Endothelial cell of umbilical vein (primary cell): ENCODE measurements at regions not wholly inside any gene's neighbourhood (a gene's known extent, or its start where the extent isn't known, plus 50 kb on each side); places are given as distances from the start of the nearest gene placed in this dataset.

ENCODE experiments used
- BruUV-seq: library from RNA; stranded (reverse); fragments of 400-500 nt; replicated peaks from 2 replicates; lab custom pipeline; 2021; lab: Mats Ljungman, UMichigan
- CTCF ChIA-PET: fragments of 300-600, 350-600 bp; sonication (Branson Sonifier 250); formaldehyde crosslinking; loops from one replicate; lab custom pipeline; 2021; ENCODE audit warnings: antibody characterized with exemption, inconsistent platforms; lab: Charles Lee
- POLR2A ChIA-PET: fragments of 300-600, 350-600 bp; sonication (Branson Sonifier 250); formaldehyde crosslinking; loops from one replicate; lab custom pipeline; 2021; ENCODE audit warnings: antibody characterized with exemption, inconsistent platforms; lab: Charles Lee
- DNase-seq: peaks from one replicate; pipeline ENCODE4 v3.0.0-alpha.2; 2011; ENCODE audit warnings: low read depth, low spot score
- FAIRE-seq: peaks from 2 replicates; lab custom pipeline; 2011; peaks lifted over from hg19 to GRCh38; lab: Jason Lieb, UNC
- H2AFZ ChIP-seq: 2 replicates; pipeline ENCODE4 v1.6.0; 2012; ENCODE audit warnings: low read depth, low read length, control low read depth, inconsistent platforms
- H3K27ac ChIP-seq: 2 replicates; pipeline ENCODE4 v1.5.1; 2011; ENCODE audit warnings: low read depth, mild to moderate bottlenecking, control low read depth, low read length, moderate library complexity; ENCODE audit not compliant: insufficient read depth
- H3K27me3 ChIP-seq, 2 experiments: 2 replicates each; pipeline versions ENCODE4 v1.6.0 to v1.6.1; 2011; ENCODE audit warnings: low read length in 2 of 2, mixed read lengths in 1 of 2; ENCODE audit not compliant: control insufficient read depth in 2 of 2, insufficient read depth in 2 of 2
- H3K36me3 ChIP-seq, 2 experiments: 2 replicates in 1 of 2; 3 replicates in 1 of 2; pipeline ENCODE4 v1.5.1; 2011; ENCODE audit warnings: low read length in 2 of 2, mild to moderate bottlenecking in 1 of 2, moderate library complexity in 1 of 2; ENCODE audit not compliant: control insufficient read depth in 2 of 2, insufficient read depth in 2 of 2; ENCODE audit errors: extremely low read depth in 1 of 2
- H3K4me1 ChIP-seq: 3 replicates; pipeline ENCODE4 v1.5.1; 2011; ENCODE audit warnings: mild to moderate bottlenecking, low read length; ENCODE audit not compliant: control insufficient read depth, insufficient read depth; ENCODE audit errors: extremely low read depth
- H3K4me2 ChIP-seq: 2 replicates; pipeline ENCODE4 v1.6.1; 2011; ENCODE audit warnings: low read length, control low read depth, mixed read lengths; ENCODE audit not compliant: insufficient read depth
- H3K4me3 ChIP-seq, 3 experiments: fragments of 200-600 bp in 1 of 3; sonication (generic), shearing (Covaris generic) in 1 of 3; replicated peaks in 1 of 3; 2 replicates each; pipeline ENCODE4 v1.5.1; 2011 to 2016; ENCODE audit warnings: control low read depth in 3 of 3, low read length in 3 of 3, mild to moderate bottlenecking in 2 of 3, inconsistent platforms in 1 of 3, low read depth in 1 of 3, moderate library complexity in 1 of 3; ENCODE audit not compliant: insufficient read depth in 1 of 3
- H3K79me2 ChIP-seq: 2 replicates; pipeline ENCODE4 v1.6.0; 2012; ENCODE audit warnings: low read length, inconsistent platforms; ENCODE audit not compliant: control insufficient read depth, insufficient read depth
- H3K9ac ChIP-seq: replicated peaks from 2 replicates; pipeline ENCODE3; 2011; ENCODE audit warnings: low read length, control low read depth; ENCODE audit not compliant: insufficient read depth; ENCODE audit errors: extremely low read depth
- H3K9me1 ChIP-seq: replicated peaks from 3 replicates; pipeline ENCODE4 v1.6.0; 2011; ENCODE audit warnings: mild to moderate bottlenecking, low read length; ENCODE audit not compliant: control insufficient read depth, insufficient read depth; ENCODE audit errors: extremely low read depth
- H3K9me3 ChIP-seq: replicated peaks from 2 replicates; pipeline ENCODE4 v1.5.1; 2012; ENCODE audit warnings: low read length, inconsistent platforms; ENCODE audit not compliant: control insufficient read depth, insufficient read depth
- H4K20me1 ChIP-seq: replicated peaks from 2 replicates; pipeline ENCODE3; 2011; ENCODE audit warnings: mild to moderate bottlenecking, low read length; ENCODE audit not compliant: control insufficient read depth, insufficient read depth; ENCODE audit errors: extremely low read depth
- EZH2 ChIP-seq: IDR thresholded peaks from 2 replicates; pipeline ENCODE4 v1.6.1; 2012; ENCODE audit warnings: borderline replicate concordance, low read depth, mild to moderate bottlenecking, moderate library complexity, low read length, inconsistent platforms; ENCODE audit not compliant: severe bottlenecking
- FOS ChIP-seq: IDR thresholded peaks from 2 replicates; pipeline ENCODE4 v1.6.1; 2011; ENCODE audit warnings: mild to moderate bottlenecking, low read length, moderate library complexity, borderline replicate concordance; ENCODE audit not compliant: insufficient read depth
- GATA2 ChIP-seq: IDR thresholded peaks from 2 replicates; pipeline ENCODE4 v1.7.0; 2011; ENCODE audit warnings: low read depth, mild to moderate bottlenecking, moderate library complexity, mixed read lengths, low read length; ENCODE audit not compliant: insufficient read length, insufficient read depth
- JUN ChIP-seq: IDR thresholded peaks from 2 replicates; pipeline ENCODE4 v1.6.1; 2011; ENCODE audit warnings: borderline replicate concordance, low read depth; ENCODE audit not compliant: insufficient read length, insufficient read depth
- MAX ChIP-seq: IDR thresholded peaks from 2 replicates; pipeline ENCODE4 v1.6.1; 2011; ENCODE audit not compliant: insufficient read depth, insufficient read length
- MYC ChIP-seq: IDR thresholded peaks from one replicate; pipeline ENCODE4 v1.6.1; 2011; ENCODE audit warnings: mild to moderate bottlenecking, low read depth, low read length
- POLR2A ChIP-seq: IDR thresholded peaks from 2 replicates; pipeline ENCODE4 v1.6.1; 2012; ENCODE audit warnings: low read depth, mild to moderate bottlenecking, control low read depth, low read length
- POLR2AphosphoS5 ChIP-seq: IDR thresholded peaks from 2 replicates; pipeline ENCODE4 v1.6.1; 2012; ENCODE audit warnings: low read depth, mild to moderate bottlenecking, control low read depth, low read length, moderate library complexity; ENCODE audit not compliant: insufficient read depth
- dilution Hi-C: fragments of 300-500 bp; cut with MboI; formaldehyde crosslinking; loops from one replicate; pipeline ENCODE4 v1.15.0; 2019; ENCODE audit warnings: low sequenced_read_pairs; ENCODE audit not compliant: extremely low pct_ligation_motif_present
- intact Hi-C: fragments of 100-400 bp; cut with micrococcal nuclease; formaldehyde crosslinking; loops from one replicate; pipeline ENCODE4 v1.10.0; 2022
- TF ChIP-seq, protein P1 (sequence below), 2 donors: IDR thresholded peaks; 1 replicate in 1 of 2; 2 replicates in 1 of 2; pipeline ENCODE4 v1.5.1; 2011; ENCODE audit warnings: low read length in 2 of 2, mild to moderate bottlenecking in 2 of 2, moderate library complexity in 2 of 2, control low read depth in 1 of 2, inconsistent platforms in 1 of 2, low read depth in 1 of 2; ENCODE audit not compliant: insufficient read depth in 1 of 2; ENCODE audit errors: extremely low read depth in 1 of 2

GRCh38 chr6:128711149-128711548 is 171.8 kb upstream of the LAMA2 start:
- Histone ChIP-seq H4K20me1 (no peaks in the 10 kb centered on the region), H3K9me3 (no peaks in the 10 kb centered on the region), H3K36me3 (no peaks in the 10 kb centered on the region), H3K27me3 (peaks cover 0 to 6% of the 10 kb centered on the region in 2 experiments), H3K4me2 (no peak overlapping the region), H3K79me2 (no peaks in the 10 kb centered on the region), H2AFZ (no peak overlapping the region), H3K4me1 (no peaks in the 10 kb centered on the region), H3K27ac (no peak overlapping the region), H3K9ac (no peak overlapping the region), H3K4me3 (no peak overlapping the region), H3K9me1 (no peaks in the 10 kb centered on the region)
- dilution Hi-C loops: no loop called here
- DNase-seq (no peak), FAIRE-seq (no peak)
- TF ChIP-seq, protein P1, sequence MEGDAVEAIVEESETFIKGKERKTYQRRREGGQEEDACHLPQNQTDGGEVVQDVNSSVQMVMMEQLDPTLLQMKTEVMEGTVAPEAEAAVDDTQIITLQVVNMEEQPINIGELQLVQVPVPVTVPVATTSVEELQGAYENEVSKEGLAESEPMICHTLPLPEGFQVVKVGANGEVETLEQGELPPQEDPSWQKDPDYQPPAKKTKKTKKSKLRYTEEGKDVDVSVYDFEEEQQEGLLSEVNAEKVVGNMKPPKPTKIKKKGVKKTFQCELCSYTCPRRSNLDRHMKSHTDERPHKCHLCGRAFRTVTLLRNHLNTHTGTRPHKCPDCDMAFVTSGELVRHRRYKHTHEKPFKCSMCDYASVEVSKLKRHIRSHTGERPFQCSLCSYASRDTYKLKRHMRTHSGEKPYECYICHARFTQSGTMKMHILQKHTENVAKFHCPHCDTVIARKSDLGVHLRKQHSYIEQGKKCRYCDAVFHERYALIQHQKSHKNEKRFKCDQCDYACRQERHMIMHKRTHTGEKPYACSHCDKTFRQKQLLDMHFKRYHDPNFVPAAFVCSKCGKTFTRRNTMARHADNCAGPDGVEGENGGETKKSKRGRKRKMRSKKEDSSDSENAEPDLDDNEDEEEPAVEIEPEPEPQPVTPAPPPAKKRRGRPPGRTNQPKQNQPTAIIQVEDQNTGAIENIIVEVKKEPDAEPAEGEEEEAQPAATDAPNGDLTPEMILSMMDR (IDR thresholded peaks at IDR 0.05; ENCODE audit: extremely low read depth in 1 of 2, insufficient read depth in 1 of 2, low read depth in 1 of 2, low read length in 2 of 2): no peak
- no peak for TF ChIP-seq MYC
- TF ChIP-seq EZH2: no peak
- no peak for TF ChIP-seq POLR2AphosphoS5
- no peak for TF ChIP-seq FOS
- TF ChIP-seq MAX: no peak
- no peak for TF ChIP-seq POLR2A
- no peak for TF ChIP-seq JUN
- no peak for TF ChIP-seq GATA2
- ChIA-PET CTCF (interaction anchor here (3.3 kb wide), 1 partner anchor 14 kb away, joined by 19 read pairs; no protein-coding TSS in a partner anchor), POLR2A (no interaction called here)
- no TSS peak for BruUV-seq
- intact Hi-C loops: no loop called here
